IMR-90 (cell line): ENCODE measurements at regions not wholly inside any gene's neighbourhood (a gene's known extent, or its start where the extent isn't known, plus 50 kb on each side); places are given as distances from the start of the nearest gene placed in this dataset.

Experiments used
- ATAC-seq: fragments of 200-7000 bp; cut with Tn5 transposase; 2 replicates; pipeline ENCODE4 v1.9.1; 2020; ENCODE audit warnings: low read depth, mild to moderate bottlenecking, moderate library complexity
- BruUV-seq: library from RNA; stranded (reverse); fragments of 400-500 nt; replicated peaks from 2 replicates; lab custom pipeline; 2021; lab: Mats Ljungman, UMichigan
- CTCF ChIA-PET: fragments of 300-600 bp; formaldehyde crosslinking; extraction: SDS; loops from one replicate; lab custom pipeline; 2021; ENCODE audit warnings: antibody characterized with exemption; lab: Yijun Ruan, JAX
- POLR2A ChIA-PET: fragments of 300-600 bp; sonication (Branson Sonifier 250); formaldehyde crosslinking; loops from one replicate; lab custom pipeline; 2022; ENCODE audit warnings: antibody characterized with exemption; ENCODE audit not compliant: unreplicated experiment; lab: Charles Lee
- DNase-seq: peaks from one replicate; pipeline ENCODE4 v3.0.0; 2013
- H2AFZ ChIP-seq: replicated peaks from 2 replicates; pipeline ENCODE3; 2013; ENCODE audit warnings: low read length, mild to moderate bottlenecking; ENCODE audit not compliant: poor library complexity
- H2AK5ac ChIP-seq: 2 replicates; pipeline ENCODE4 v1.6.1; 2013; ENCODE audit warnings: low read depth, low read length, inconsistent platforms
- H2AK9ac ChIP-seq: replicated peaks from 2 replicates; pipeline ENCODE3; 2013; ENCODE audit warnings: mild to moderate bottlenecking, low read depth, low read length, moderate library complexity; ENCODE audit not compliant: poor library complexity
- H2BK120ac ChIP-seq: 2 replicates; pipeline ENCODE4 v1.6.1; 2013; ENCODE audit warnings: low read depth, low read length, inconsistent platforms
- H2BK15ac ChIP-seq: 3 replicates; pipeline ENCODE4 v1.6.1; 2013; ENCODE audit warnings: low read depth, low read length, inconsistent platforms
- H2BK20ac ChIP-seq: 2 replicates; pipeline ENCODE4 v1.6.1; 2013; ENCODE audit warnings: low read depth, mild to moderate bottlenecking, inconsistent platforms, low read length, moderate library complexity
- H2BK5ac ChIP-seq: 2 replicates; pipeline ENCODE4 v1.6.1; 2013; ENCODE audit warnings: mild to moderate bottlenecking, low read depth, low read length, inconsistent platforms; ENCODE audit not compliant: poor library complexity, severe bottlenecking
- H3K14ac ChIP-seq: replicated peaks from 2 replicates; pipeline ENCODE4 v1.6.1; 2013; ENCODE audit warnings: low read depth, low read length, inconsistent platforms
- H3K18ac ChIP-seq: 2 replicates; pipeline ENCODE4 v1.6.1; 2013; ENCODE audit warnings: low read depth, low read length, control low read depth
- H3K23ac ChIP-seq: 2 replicates; pipeline ENCODE4 v1.6.1; 2013; ENCODE audit warnings: low read depth, low read length, inconsistent platforms
- H3K27ac ChIP-seq: 2 replicates; pipeline ENCODE4 v1.5.1; 2013; ENCODE audit warnings: mild to moderate bottlenecking, control low read depth, low read length; ENCODE audit not compliant: insufficient read depth
- H3K27me3 ChIP-seq: 2 replicates; pipeline ENCODE4 v1.6.1; 2013; ENCODE audit warnings: low read length; ENCODE audit not compliant: control insufficient read depth, insufficient read depth
- H3K36me3 ChIP-seq: 2 replicates; pipeline ENCODE4 v1.6.1; 2013; ENCODE audit warnings: low read length, mixed read lengths; ENCODE audit not compliant: control insufficient read depth, insufficient read depth
- H3K4ac ChIP-seq: 2 replicates; pipeline ENCODE4 v1.6.1; 2013; ENCODE audit warnings: low read depth, low read length, inconsistent platforms
- H3K4me1 ChIP-seq: 2 replicates; pipeline ENCODE4 v1.6.1; 2013; ENCODE audit warnings: low read length, mixed read lengths; ENCODE audit not compliant: control insufficient read depth, insufficient read depth
- H3K4me2 ChIP-seq: 2 replicates; pipeline ENCODE4 v1.6.1; 2013; ENCODE audit warnings: low read depth, mild to moderate bottlenecking, control low read depth, low read length, moderate library complexity
- H3K4me3 ChIP-seq: 2 replicates; pipeline ENCODE4 v1.5.1; 2013; ENCODE audit warnings: low read depth, mild to moderate bottlenecking, control low read depth, low read length, moderate library complexity; ENCODE audit not compliant: insufficient read depth
- H3K56ac ChIP-seq: 2 replicates; pipeline ENCODE4 v1.6.1; 2013; ENCODE audit warnings: low read length, inconsistent platforms; ENCODE audit not compliant: insufficient read depth; ENCODE audit errors: extremely low read depth
- H3K79me1 ChIP-seq, 2 experiments: 2 replicates each; pipeline ENCODE4 v1.6.1; 2013; ENCODE audit warnings: low read length in 2 of 2, inconsistent platforms in 1 of 2, low read depth in 1 of 2
- H3K9ac ChIP-seq: 2 replicates; pipeline ENCODE4 v1.6.1; 2013; ENCODE audit warnings: low read depth, low read length, control low read depth
- H3K9me1 ChIP-seq: 2 replicates; pipeline ENCODE4 v1.6.1; 2013; ENCODE audit warnings: low read length, inconsistent platforms; ENCODE audit not compliant: insufficient read depth
- H3K9me3 ChIP-seq: 2 replicates; pipeline ENCODE4 v1.6.1; 2013; ENCODE audit warnings: low read length; ENCODE audit not compliant: control insufficient read depth, insufficient read depth
- H4K20me1 ChIP-seq: 2 replicates; pipeline ENCODE4 v1.6.1; 2013; ENCODE audit warnings: low read length, inconsistent platforms; ENCODE audit not compliant: insufficient read depth
- H4K5ac ChIP-seq: 2 replicates; pipeline ENCODE4 v1.6.1; 2013; ENCODE audit warnings: mild to moderate bottlenecking, low read depth, low read length, control low read depth
- H4K8ac ChIP-seq, 2 experiments: 2 replicates each; pipeline ENCODE4 v1.6.1; 2013; ENCODE audit warnings: low read depth in 2 of 2, low read length in 2 of 2, control low read depth in 1 of 2, inconsistent platforms in 1 of 2
- H4K91ac ChIP-seq: 2 replicates; pipeline ENCODE4 v1.6.1; 2013; ENCODE audit warnings: low read depth, low read length, inconsistent platforms; ENCODE audit not compliant: insufficient read depth
- BHLHE40 ChIP-seq: fragments of 150-350 bp; IDR thresholded peaks from 2 replicates; pipeline ENCODE4 v1.6.1; 2016; ENCODE audit warnings: mild to moderate bottlenecking, low read depth, low read length
- CEBPB ChIP-seq: IDR thresholded peaks from 2 replicates; pipeline ENCODE4 v1.6.1; 2012; ENCODE audit warnings: low read depth, low read length, improper control_type of control experiment
- CHD1 ChIP-seq: IDR thresholded peaks from 2 replicates; pipeline ENCODE4 v1.6.1; 2012; ENCODE audit warnings: low read depth, low read length, improper control_type of control experiment
- FOS ChIP-seq: fragments of 150-350 bp; IDR thresholded peaks from 2 replicates; pipeline ENCODE4 v1.6.1; 2016; ENCODE audit warnings: low read depth, low read length
- MAFK ChIP-seq: IDR thresholded peaks from 2 replicates; pipeline ENCODE4 v1.6.1; 2012; ENCODE audit warnings: low read depth, low read length, improper control_type of control experiment
- MAZ ChIP-seq: IDR thresholded peaks from 2 replicates; pipeline ENCODE4 v1.6.1; 2012; ENCODE audit warnings: low read depth, mild to moderate bottlenecking, low read length, improper control_type of control experiment, moderate library complexity, borderline replicate concordance
- MXI1 ChIP-seq: IDR thresholded peaks from 2 replicates; pipeline ENCODE4 v1.6.1; 2012; ENCODE audit warnings: low read depth, mild to moderate bottlenecking, low read length, moderate library complexity, borderline replicate concordance
- NFE2L2 ChIP-seq: fragments of 150-350 bp; IDR thresholded peaks from 2 replicates; pipeline ENCODE4 v1.6.1; 2016; ENCODE audit warnings: low read depth, mild to moderate bottlenecking, low read length
- POLR2A ChIP-seq: IDR thresholded peaks from 2 replicates; pipeline ENCODE4 v1.6.1; 2012; ENCODE audit warnings: mild to moderate bottlenecking, low read depth, low read length
- RAD21 ChIP-seq: IDR thresholded peaks from 2 replicates; pipeline ENCODE4 v1.6.1; 2012; ENCODE audit warnings: low read length, improper control_type of control experiment
- RCOR1 ChIP-seq: IDR thresholded peaks from 2 replicates; pipeline ENCODE4 v1.6.1; 2012; ENCODE audit warnings: mild to moderate bottlenecking, low read length, improper control_type of control experiment; ENCODE audit not compliant: insufficient replicate concordance
- RFX5 ChIP-seq: IDR thresholded peaks from 2 replicates; pipeline ENCODE4 v1.8.0; 2012; ENCODE audit warnings: low read depth, mild to moderate bottlenecking, low read length, moderate library complexity
- SMC3 ChIP-seq: fragments of 150-350 bp; IDR thresholded peaks from 2 replicates; pipeline ENCODE4 v1.6.1; 2016; ENCODE audit warnings: low read depth, mild to moderate bottlenecking, antibody characterized with exemption, low read length, moderate library complexity
- WGBS, 2 experiments: methylation state at CpG; one replicate each; pipeline versions ENCODE4 v1.1.5 to v1.1.7; 2013; ENCODE audit warnings: missing lambda C conversion rate in 2 of 2; ENCODE audit not compliant: insufficient read length in 1 of 2; ENCODE audit errors: extremely low coverage in 2 of 2; 5-methylcytosine and 5-hydroxymethylcytosine counted together
- dilution Hi-C: fragments of 300-500 bp; cut with HindIII; formaldehyde crosslinking; loops from one replicate; pipeline ENCODE4 v1.14.3; 2018; ENCODE audit warnings: low sequenced_read_pairs; ENCODE audit not compliant: unreplicated experiment
- in situ Hi-C: fragments of 300-500 bp; cut with MboI; formaldehyde crosslinking; loops from 3 replicates; pipeline ENCODE4 v1.14.3; 2019; ENCODE audit warnings: low sequenced_read_pairs, inconsistent platforms, mixed read lengths
- intact Hi-C: fragments of 100-400 bp; cut with micrococcal nuclease; formaldehyde crosslinking; loops from 2 replicates; pipeline ENCODE4 v1.10.0; 2022
- TF ChIP-seq, protein P1 (sequence below): conservative IDR thresholded peaks from 2 replicates; pipeline ENCODE4 v1.5.1; 2012; ENCODE audit warnings: mild to moderate bottlenecking, low read depth, low read length, improper control_type of control experiment
- TF ChIP-seq, protein P2 (sequence below): fragments of 150-350 bp; IDR thresholded peaks from 2 replicates; pipeline ENCODE4 v1.6.1; 2017; ENCODE audit warnings: mild to moderate bottlenecking, antibody characterized with exemption, low read length, low read depth
- TF ChIP-seq, protein P3 (sequence below): fragments of 150-350 bp; IDR thresholded peaks from 2 replicates; pipeline ENCODE4 v1.6.1; 2016; ENCODE audit warnings: low read depth, mild to moderate bottlenecking, low read length, moderate library complexity, borderline replicate concordance

GRCh38 chr2:139872032-139872431 is 1091.8 kb upstream of the NXPH2 start:
- H3K4me3 ChIP-seq: no peak overlapping the region
- no peak for DNase-seq
- no peaks in the 10 kb centered on the region for H4K20me1 ChIP-seq
- H3K23ac ChIP-seq: no peak overlapping the region
- dilution Hi-C loops: no loop called here
- H4K91ac ChIP-seq: no peak overlapping the region
- no peaks in the 10 kb centered on the region for H3K4me1 ChIP-seq
- H4K8ac ChIP-seq: no peak overlapping the region
- H3K4ac ChIP-seq: no peak overlapping the region
- H3K79me1 ChIP-seq: no peaks in the 10 kb centered on the region
- ATAC-seq: no peak
- no peak overlapping the region for H3K4me2 ChIP-seq
- in situ Hi-C loops: no loop called here
- no peak overlapping the region for H2AFZ ChIP-seq
- TF ChIP-seq MXI1 (no peak), FOS (no peak), CHD1 (no peak), MAFK (no peak), NFE2L2 (no peak), RCOR1 (no peak), BHLHE40 (no peak), POLR2A (no peak), RAD21 (no peak), SMC3 (no peak), CEBPB (no peak), RFX5 (no peak), MAZ (no peak)
- TF ChIP-seq, protein P1, sequence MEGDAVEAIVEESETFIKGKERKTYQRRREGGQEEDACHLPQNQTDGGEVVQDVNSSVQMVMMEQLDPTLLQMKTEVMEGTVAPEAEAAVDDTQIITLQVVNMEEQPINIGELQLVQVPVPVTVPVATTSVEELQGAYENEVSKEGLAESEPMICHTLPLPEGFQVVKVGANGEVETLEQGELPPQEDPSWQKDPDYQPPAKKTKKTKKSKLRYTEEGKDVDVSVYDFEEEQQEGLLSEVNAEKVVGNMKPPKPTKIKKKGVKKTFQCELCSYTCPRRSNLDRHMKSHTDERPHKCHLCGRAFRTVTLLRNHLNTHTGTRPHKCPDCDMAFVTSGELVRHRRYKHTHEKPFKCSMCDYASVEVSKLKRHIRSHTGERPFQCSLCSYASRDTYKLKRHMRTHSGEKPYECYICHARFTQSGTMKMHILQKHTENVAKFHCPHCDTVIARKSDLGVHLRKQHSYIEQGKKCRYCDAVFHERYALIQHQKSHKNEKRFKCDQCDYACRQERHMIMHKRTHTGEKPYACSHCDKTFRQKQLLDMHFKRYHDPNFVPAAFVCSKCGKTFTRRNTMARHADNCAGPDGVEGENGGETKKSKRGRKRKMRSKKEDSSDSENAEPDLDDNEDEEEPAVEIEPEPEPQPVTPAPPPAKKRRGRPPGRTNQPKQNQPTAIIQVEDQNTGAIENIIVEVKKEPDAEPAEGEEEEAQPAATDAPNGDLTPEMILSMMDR: no peak
- TF ChIP-seq, protein P2, sequence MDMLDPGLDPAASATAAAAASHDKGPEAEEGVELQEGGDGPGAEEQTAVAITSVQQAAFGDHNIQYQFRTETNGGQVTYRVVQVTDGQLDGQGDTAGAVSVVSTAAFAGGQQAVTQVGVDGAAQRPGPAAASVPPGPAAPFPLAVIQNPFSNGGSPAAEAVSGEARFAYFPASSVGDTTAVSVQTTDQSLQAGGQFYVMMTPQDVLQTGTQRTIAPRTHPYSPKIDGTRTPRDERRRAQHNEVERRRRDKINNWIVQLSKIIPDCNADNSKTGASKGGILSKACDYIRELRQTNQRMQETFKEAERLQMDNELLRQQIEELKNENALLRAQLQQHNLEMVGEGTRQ: no peak
- TF ChIP-seq, protein P3, sequence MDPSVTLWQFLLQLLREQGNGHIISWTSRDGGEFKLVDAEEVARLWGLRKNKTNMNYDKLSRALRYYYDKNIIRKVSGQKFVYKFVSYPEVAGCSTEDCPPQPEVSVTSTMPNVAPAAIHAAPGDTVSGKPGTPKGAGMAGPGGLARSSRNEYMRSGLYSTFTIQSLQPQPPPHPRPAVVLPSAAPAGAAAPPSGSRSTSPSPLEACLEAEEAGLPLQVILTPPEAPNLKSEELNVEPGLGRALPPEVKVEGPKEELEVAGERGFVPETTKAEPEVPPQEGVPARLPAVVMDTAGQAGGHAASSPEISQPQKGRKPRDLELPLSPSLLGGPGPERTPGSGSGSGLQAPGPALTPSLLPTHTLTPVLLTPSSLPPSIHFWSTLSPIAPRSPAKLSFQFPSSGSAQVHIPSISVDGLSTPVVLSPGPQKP: no peak
- no peak overlapping the region for H2BK120ac ChIP-seq
- ChIA-PET CTCF (no interaction called here), POLR2A (no interaction called here)
- H2BK5ac ChIP-seq: no peak overlapping the region
- H4K5ac ChIP-seq: no peak overlapping the region
- no peak overlapping the region for H2BK15ac ChIP-seq
- H3K9me3 ChIP-seq: peaks cover 9% of the 10 kb centered on the region
- H3K56ac ChIP-seq: no peak overlapping the region
- H3K27ac ChIP-seq: no peak overlapping the region
- no peak overlapping the region for H2BK20ac ChIP-seq
- H3K18ac ChIP-seq: no peak overlapping the region
- H2AK5ac ChIP-seq: no peak overlapping the region
- no peak overlapping the region for H3K9ac ChIP-seq
- no peaks in the 10 kb centered on the region for H3K36me3 ChIP-seq
- H3K27me3 ChIP-seq: no peaks in the 10 kb centered on the region
- no peaks in the 10 kb centered on the region for H3K9me1 ChIP-seq
- H3K14ac ChIP-seq: no peak overlapping the region
- intact Hi-C loops: no loop called here
- no TSS peak for BruUV-seq
- H2AK9ac ChIP-seq: no peak overlapping the region
- no CpG with 5 or more reads among the region's 8 CpGs for WGBS, 2 experiments
